ENCODE measurements at regions not wholly inside any gene's neighbourhood (a gene's known extent, or its start where the extent isn't known, plus 50 kb on each side); places are given as distances from the start of the nearest gene placed in this dataset.

GRCh38 chr20:57965441-57965840, 255.6 kb upstream of the PMEPA1 start:
- TF ChIP-seq CTCF (IDR thresholded peaks at IDR 0.05) (no peak), POLR2A (IDR thresholded peaks at IDR 0.05) (no peak)

All from esophagus squamous epithelium (tissue), 4 donors.